ENCODE measurements at regions not wholly inside any gene's neighbourhood (a gene's known extent, or its start where the extent isn't known, plus 50 kb on each side); places are given as distances from the start of the nearest gene placed in this dataset.

GRCh38 chr13:33707449-33707848 is 110.5 kb upstream of the RFC3 start:
- TF ChIP-seq CTCF (conservative IDR thresholded peaks at IDR 0.05), result no peak
- no peak for TF ChIP-seq ZFX (IDR thresholded peaks at IDR 0.05)
- no peak overlapping the region for H3K27ac ChIP-seq

DNA sequence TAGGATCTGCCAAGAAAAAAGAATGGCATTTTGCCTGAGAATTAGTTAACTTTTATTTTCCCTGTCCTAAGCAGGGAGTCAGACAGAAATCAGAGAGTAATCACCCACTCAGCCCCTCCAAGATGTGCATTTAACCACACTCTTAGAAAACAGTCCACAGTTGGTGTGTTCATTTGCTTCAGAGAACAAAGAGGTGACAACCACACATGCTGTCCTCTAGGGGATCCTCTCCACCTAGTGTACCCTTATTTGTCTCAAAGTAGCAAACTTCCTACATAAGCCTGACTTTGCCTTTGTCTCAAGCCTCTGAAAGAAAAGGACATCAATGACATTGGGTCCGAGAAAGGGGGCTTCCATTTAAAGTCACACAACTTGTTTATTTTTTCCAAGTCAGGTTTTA is 107.0 kb upstream of the RFC3 start:
- no peak overlapping the region for H3K27ac ChIP-seq
- TF ChIP-seq CTCF (conservative IDR thresholded peaks at IDR 0.05) (no peak), ZFX (IDR thresholded peaks at IDR 0.05) (no peak)

GRCh38 chr13:33711436-33711835 is 106.5 kb upstream of the RFC3 start:
- H3K27ac ChIP-seq, result no peak overlapping the region
- TF ChIP-seq CTCF (conservative IDR thresholded peaks at IDR 0.05) (no peak), ZFX (IDR thresholded peaks at IDR 0.05) (no peak)

DNA sequence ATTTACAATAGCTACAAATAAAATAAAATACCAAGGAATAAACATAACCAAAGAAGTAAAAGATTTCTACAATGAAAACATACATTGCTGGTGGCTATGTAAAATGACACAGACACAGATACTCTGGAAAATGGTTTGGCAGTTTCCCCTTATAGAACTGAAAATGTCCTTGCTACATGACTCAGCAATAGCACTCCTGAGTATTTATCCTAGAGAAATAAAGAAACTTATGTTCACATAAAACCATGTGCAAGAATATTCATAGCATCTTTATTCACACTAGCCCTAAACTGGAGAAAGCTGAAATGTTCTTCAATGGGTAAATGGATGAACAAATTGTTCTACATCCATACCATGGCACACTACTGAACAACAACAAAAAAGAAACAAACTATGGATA is 100.2 kb upstream of the RFC3 start:
- no peak overlapping the region for H3K27ac ChIP-seq
- no peak for TF ChIP-seq CTCF (conservative IDR thresholded peaks at IDR 0.05)
- no peak for TF ChIP-seq ZFX (IDR thresholded peaks at IDR 0.05)

DNA sequence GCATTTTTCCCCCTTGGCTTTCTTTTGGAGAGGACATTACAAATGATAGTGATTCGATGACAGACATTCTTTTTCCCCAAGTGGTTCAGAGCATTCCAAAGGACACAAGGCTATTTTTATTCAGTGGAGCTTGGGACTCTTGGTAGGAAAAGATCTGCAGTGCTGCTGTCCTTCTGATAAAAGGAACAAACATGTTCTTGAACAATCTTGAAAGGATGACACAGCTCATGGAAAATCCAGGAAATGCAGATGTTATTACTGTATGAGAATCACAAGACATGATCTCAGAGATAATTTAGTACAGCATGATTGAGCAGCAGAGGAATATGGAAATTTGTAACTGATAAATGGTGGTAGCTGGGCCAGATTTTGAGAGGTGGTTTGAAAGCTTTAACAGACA is 96.2 kb upstream of the RFC3 start:
- TF ChIP-seq ZFX (IDR thresholded peaks at IDR 0.05) (no peak), CTCF (conservative IDR thresholded peaks at IDR 0.05) (no peak)
- no peak overlapping the region for H3K27ac ChIP-seq

- no peak overlapping the region for H3K27ac ChIP-seq
- TF ChIP-seq ZFX (IDR thresholded peaks at IDR 0.05) (no peak), CTCF (conservative IDR thresholded peaks at IDR 0.05) (no peak)
These were observed 95.6 kb upstream of the RFC3 start for GRCh38 chr13:33722216-33722915.

DNA sequence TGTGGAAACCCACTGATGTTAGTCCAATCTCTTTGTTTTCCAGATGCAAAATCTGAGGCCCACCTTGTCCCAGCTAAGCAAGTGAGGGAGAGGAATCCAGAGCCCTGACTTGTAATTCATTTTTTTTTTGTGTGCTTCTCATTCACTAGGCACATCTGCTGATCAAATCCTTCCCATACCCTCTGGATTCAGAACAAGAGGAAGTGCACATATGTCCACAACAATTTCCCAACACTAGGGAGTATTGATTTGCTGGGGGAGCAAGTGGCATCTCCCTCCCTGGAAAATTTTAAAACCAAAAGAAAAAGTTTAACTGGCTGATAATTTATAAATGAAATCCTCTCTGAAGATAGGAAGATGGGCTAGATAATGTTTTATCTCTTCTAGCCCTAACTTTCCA is 94.6 kb upstream of the RFC3 start:
- no peak for TF ChIP-seq ZFX (IDR thresholded peaks at IDR 0.05)
- TF ChIP-seq CTCF (conservative IDR thresholded peaks at IDR 0.05), result peak; percentile 5; the same call in 1 of the 2 replicates
- no peak overlapping the region for H3K27ac ChIP-seq

Data from C4-2B (cell line).